HG03039 (cell line): ENCODE measurements at regions not wholly inside any gene's neighbourhood (a gene's known extent, or its start where the extent isn't known, plus 50 kb on each side); places are given as distances from the start of the nearest gene placed in this dataset.
"Not testable (repeated sequence)": the region's sequence is repeated elsewhere in the genome, so short reads cannot be mapped to it uniquely, and the experiment has no call there.

Experiments
- ATAC-seq: cut with Tn5 transposase; IDR thresholded peaks from one replicate; pipeline ENCODE4 v1.9.1; 2021; ENCODE audit warnings: mild to moderate bottlenecking, moderate library complexity; ENCODE audit not compliant: unreplicated experiment

GRCh38 chr2:75432761-75433361 is 127.9 kb downstream of the EVA1A start:
- peak; percentile 88 for ATAC-seq

- peak; percentile 47 for ATAC-seq
These were observed 129.0 kb downstream of the EVA1A start for GRCh38 chr2:75431763-75432162.

DNA sequence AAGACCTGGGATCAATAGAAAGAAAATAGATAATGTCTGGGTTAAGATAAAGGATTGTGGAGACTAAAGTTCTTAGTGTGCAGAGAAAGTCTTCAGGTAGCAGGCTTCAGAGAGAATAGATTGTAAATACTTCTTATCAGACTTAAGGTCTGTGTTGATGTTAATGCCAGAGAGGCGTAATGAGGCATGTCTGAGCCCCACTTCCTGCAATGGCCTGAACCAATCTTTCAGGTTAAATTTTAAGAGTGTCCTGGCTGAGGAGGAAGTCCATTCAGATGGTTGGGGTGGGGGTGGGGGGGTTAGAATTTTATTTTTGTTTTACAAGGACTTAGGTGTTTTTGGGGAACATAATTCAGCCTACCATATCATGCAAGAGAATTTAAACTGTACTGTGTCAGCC is 129.5 kb downstream of the EVA1A start:
- ATAC-seq = no peak

- ATAC-seq = not testable (repeated sequence)
These were observed 130.3 kb downstream of the EVA1A start for GRCh38 chr2:75430449-75430848.

GRCh38 chr2:75428646-75429443 is 131.9 kb downstream of the EVA1A start:
- ATAC-seq = no peak

DNA sequence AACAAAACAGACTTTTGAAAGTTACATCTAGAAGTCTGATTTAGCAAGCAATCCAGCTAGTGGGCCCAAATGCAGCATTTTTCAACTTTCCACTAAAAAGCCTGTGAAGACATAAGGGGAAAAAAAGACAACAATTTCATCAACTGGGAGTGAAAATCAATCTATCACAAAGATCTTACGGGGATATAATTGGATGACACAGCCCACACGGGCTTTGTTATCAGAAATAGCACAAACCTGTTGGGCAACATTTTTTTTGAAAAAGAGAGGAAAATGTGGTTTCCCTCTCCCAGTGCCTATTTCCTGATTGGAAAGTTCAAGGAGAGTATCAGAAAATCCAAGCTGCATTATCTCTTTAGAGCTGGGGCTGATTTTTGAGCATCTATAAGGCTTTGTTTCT is 132.7 kb downstream of the EVA1A start:
- no peak for ATAC-seq

DNA sequence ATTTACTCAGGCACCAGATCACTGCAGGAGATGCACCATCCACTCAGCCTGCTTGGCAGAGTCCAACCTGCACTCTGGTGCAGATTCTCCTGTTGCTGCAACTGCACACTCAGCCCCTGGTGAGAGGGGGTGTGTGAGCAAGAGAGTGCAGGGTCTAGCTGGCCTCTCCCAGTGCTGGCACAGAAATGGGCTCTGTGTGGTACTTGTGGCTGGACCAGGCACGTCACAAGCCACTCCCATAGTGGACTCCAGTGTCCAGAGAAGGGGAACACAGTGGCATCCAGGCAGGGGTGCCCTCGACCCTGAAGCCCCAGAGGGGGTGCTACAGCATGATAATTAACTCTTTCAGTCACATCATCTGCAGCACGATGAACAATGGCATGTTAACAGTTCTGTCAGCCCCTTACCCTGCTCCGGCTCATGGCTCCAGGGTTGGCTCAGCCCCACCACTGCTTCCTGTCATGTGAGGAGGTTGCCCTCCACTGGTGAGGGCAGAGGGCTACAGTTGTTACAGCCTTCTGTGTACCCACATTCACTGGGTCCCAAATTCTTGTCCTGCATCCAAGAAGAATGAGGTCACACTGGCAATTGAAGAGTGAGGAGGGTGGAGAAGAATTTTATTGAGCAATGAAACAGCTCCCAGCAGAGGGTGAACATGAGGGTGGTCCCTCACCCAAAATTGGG is 135.7 kb downstream of the EVA1A start:
- ATAC-seq = no peak

- ATAC-seq = no peak
These were observed 138.8 kb downstream of the EVA1A start for GRCh38 chr2:75421986-75422385.

DNA sequence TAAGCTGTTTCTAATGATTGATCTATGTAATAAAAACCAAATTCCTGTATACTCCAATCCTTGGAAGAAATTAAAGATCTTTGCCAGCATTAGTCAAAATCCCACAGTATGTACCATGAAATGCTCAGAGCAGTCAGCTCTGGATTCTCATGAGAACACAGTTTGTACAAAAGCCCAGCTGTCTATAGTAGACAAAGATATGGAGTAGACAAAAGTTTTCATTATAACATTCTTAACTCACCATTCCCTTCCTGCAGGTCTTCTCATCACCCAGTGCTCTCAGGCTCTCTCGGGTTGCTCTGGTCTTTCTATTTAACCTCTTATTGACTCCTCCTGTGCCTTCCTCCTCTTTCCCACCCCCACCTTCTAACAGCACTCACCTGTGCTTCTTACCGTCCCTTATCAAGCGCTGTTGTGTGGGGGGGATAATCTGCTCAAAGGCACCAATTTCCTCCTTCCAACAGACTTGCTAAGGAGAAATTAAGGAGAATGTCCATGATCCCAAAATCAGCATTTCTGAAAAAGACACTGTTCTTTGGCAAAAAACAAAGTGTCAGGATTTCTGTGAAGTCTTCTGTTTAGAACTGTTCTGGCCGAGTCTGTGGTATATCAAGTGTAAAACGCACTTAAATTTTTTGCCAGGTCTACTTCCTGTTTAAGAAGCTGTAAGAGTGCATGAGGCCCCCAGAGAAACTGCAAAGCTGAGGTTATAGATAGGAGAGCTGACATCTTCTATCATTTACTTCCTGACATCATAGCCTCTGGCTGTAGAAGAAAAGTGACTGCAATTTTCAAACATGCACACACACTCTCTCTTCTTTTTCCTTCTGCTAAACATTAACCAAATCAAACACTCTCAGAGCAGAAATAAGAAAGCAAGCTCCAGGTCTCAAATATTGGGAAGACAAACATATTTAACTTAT is 144.1 kb downstream of the EVA1A start:
- peak; percentile 46 for ATAC-seq

GRCh38 chr2:75415731-75416130 is 145.0 kb downstream of the EVA1A start:
- no peak for ATAC-seq

GRCh38 chr2:75415111-75415626 is 145.6 kb downstream of the EVA1A start:
- no peak for ATAC-seq

GRCh38 chr2:75411574-75411973 is 149.2 kb downstream of the EVA1A start:
- no peak for ATAC-seq

DNA sequence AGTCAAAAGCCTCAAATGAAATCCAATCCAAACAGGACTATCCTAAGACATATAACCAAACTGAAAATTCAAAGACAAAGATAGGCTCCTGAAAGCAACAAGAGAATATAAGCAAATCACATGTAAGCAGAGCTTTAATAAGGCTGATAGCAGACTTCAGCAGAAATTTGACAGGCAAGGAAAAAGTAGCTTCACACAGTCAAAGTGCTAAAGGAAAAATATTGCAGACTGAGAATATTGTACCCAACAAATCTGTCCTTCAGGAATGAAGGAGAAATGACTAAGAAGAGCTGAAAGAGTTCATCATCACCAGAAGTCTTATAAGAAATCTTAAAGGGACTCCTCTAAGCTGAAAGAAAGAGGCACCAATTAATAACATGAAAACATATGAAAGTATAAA is 150.0 kb downstream of the EVA1A start:
- ATAC-seq = no peak

DNA sequence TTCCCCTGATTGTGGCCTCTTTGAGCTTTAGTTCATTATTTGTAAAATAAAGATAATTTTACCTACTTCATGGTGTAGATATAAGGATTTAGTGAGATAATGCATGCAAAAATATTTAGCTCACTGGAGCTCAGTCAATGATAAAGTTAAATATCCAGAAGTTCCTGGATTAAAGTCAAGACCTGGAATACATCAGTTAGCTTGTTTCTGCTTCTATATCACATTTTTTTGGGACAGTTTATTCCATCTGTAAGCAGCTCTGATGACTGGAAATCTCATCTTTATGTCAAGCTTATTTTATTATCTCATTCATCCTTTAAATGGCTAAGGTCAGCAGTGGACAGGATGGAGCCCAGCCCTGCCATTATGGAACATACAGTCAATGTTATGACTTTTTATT is 152.0 kb downstream of the EVA1A start:
- no peak for ATAC-seq

GRCh38 chr2:75407038-75407530 is 153.7 kb downstream of the EVA1A start:
- ATAC-seq = no peak

DNA sequence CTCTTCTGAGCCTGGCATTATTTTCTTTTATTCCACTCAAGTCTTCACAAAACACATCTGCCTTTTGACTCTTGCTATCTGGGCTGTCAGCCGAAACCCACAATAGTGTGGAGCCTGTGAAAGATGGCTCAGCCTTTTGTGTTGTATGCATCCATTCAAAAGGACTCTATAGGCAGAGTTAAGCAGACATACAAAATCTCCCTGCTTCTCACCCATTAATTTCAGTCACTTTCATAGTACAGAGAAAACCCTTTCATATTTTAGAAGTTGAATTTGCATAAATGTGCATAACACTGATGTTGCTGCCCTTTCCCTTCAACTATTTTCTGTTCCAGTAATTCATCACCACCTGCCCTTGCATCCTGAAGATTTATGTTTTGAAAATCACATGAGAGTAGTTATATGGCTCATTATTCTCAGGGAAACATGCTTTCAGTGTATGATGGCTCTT is 154.6 kb downstream of the EVA1A start:
- no peak for ATAC-seq

DNA sequence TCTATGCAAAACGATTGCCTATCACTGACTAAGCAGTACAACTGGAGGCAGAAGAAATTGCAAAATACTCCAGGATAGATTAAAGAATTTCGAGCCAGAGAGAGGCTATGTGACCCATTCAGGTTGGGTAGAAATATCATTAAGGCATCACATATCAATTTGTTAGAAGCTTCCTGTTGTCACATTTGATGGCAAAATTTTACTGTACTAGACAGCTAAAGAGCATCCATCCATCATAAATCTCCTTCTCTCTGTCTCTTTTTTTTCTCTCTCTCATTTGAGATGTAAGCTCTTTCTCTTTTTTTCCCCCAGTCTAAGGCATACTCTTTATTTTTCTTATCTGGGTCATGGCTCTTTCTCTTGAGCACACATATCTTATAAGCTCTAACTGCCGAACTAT is 155.7 kb downstream of the EVA1A start:
- ATAC-seq = no peak

GRCh38 chr2:75403991-75404428 is 156.7 kb downstream of the EVA1A start:
- peak; percentile 76 for ATAC-seq

- no peak for ATAC-seq
These were observed 164.4 kb downstream of the EVA1A start for GRCh38 chr2:75396314-75396713.

DNA sequence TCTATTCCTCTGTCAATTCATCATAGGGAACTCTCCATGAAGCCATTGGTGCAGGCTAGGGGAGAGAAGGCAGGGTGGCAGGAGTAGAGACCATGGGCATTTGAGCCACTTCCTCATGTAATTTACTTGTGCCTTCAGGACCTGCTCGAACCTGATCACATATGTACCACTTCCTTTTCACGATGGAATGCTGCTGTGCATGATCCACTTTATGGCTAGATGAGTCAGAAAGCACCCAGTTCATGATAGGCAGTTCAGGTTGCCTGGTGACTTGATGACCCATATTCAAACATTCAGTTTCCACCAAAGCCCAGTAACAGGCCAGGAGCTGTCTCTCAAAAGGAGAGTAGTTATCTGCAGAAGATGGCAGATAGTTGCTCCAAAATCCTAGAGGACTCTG is 166.0 kb downstream of the EVA1A start:
- not testable (repeated sequence) for ATAC-seq
